Epidermal melanocyte (primary cell): ENCODE measurements at regions not wholly inside any gene's neighbourhood (a gene's known extent, or its start where the extent isn't known, plus 50 kb on each side); places are given as distances from the start of the nearest gene placed in this dataset.
"Not testable (repeated sequence)": the region's sequence is repeated elsewhere in the genome, so short reads cannot be mapped to it uniquely, and the experiment has no call there.

Source experiments
- DNase-seq: peaks from one replicate; pipeline ENCODE4 v3.0.0; 2011; ENCODE audit warnings: low spot score; ENCODE audit not compliant: insufficient read length

- DNase-seq: no peak
Observed at GRCh38 chr12:47311568-47311967, 231.8 kb upstream of the AMIGO2 start.

GRCh38 chr12:47311010-47311409, 231.3 kb upstream of the AMIGO2 start:
- no peak for DNase-seq

- DNase-seq: no peak
Observed at GRCh38 chr12:47308672-47309071, 228.9 kb upstream of the AMIGO2 start.

GRCh38 chr12:47307680-47308399, 228.1 kb upstream of the AMIGO2 start:
- peak; percentile 26 for DNase-seq

GRCh38 chr12:47306773-47307679, 227.3 kb upstream of the AMIGO2 start:
- not testable (repeated sequence) for DNase-seq

GRCh38 chr12:47306130-47306529, 226.4 kb upstream of the AMIGO2 start:
- no peak for DNase-seq

GRCh38 chr12:47305464-47305863, 225.7 kb upstream of the AMIGO2 start:
- no peak for DNase-seq

- DNase-seq: no peak
Observed at GRCh38 chr12:47303995-47304560, 224.3 kb upstream of the AMIGO2 start.

- DNase-seq: no peak
Observed at GRCh38 chr12:47303207-47303606, 223.4 kb upstream of the AMIGO2 start.

GRCh38 chr12:47302111-47302671, 222.4 kb upstream of the AMIGO2 start:
- no peak for DNase-seq

GRCh38 chr12:47299586-47299985, 219.8 kb upstream of the AMIGO2 start:
- DNase-seq: no peak

GRCh38 chr12:47297993-47298392, 218.2 kb upstream of the AMIGO2 start:
- no peak for DNase-seq

- no peak for DNase-seq
Observed at GRCh38 chr12:47296828-47297227, 217.1 kb upstream of the AMIGO2 start.

- no peak for DNase-seq
Observed at GRCh38 chr12:47293406-47293805, 213.6 kb upstream of the AMIGO2 start.

GRCh38 chr12:47286676-47287075, 206.9 kb upstream of the AMIGO2 start:
- DNase-seq: no peak
